Stimulated activated naive B cell treated with anti-CD40 and anti-IgM and Interleukin-4, amounts not matched to agents 10 μg/mL and 1 μg/mL and 100 μg/mL, for 72 hours (primary cell): ENCODE measurements at regions not wholly inside any gene's neighbourhood (a gene's known extent, or its start where the extent isn't known, plus 50 kb on each side); places are given as distances from the start of the nearest gene placed in this dataset.

Experiments used
- ATAC-seq, 2 donors: fragments of 150-1000 bp; cut with Tn5 transposase; replicated peaks; 2 replicates each; pipeline ENCODE4 v1.10.0; 2021; ENCODE audit warnings: moderate library complexity in 1 of 2
- DNase-seq: peaks from one replicate; pipeline ENCODE4 v3.0.0; 2021
- H3K27ac Mint-ChIP-seq: one replicate; pipeline ENCODE4 v1.8.0; 2022; ENCODE audit warnings: mild to moderate bottlenecking, mixed read lengths
- H3K27me3 Mint-ChIP-seq, 2 donors: one replicate each; pipeline ENCODE4 v1.8.0; 2022; ENCODE audit warnings: mixed read lengths in 2 of 2
- H3K36me3 Mint-ChIP-seq, 2 donors: one replicate each; pipeline ENCODE4 v1.8.0; 2022; ENCODE audit warnings: mixed read lengths in 2 of 2, mild to moderate bottlenecking in 1 of 2
- H3K4me1 Mint-ChIP-seq, 2 donors: one replicate each; pipeline ENCODE4 v1.8.0; 2022; ENCODE audit warnings: mixed read lengths in 2 of 2, mild to moderate bottlenecking in 1 of 2
- H3K4me3 Mint-ChIP-seq, 2 donors: one replicate each; pipeline ENCODE4 v1.8.0; 2022; ENCODE audit warnings: mild to moderate bottlenecking in 2 of 2, mixed read lengths in 2 of 2, moderate library complexity in 1 of 2
- H3K9me3 Mint-ChIP-seq, 2 donors: one replicate each; pipeline ENCODE4 v1.8.0; 2022; ENCODE audit warnings: mixed read lengths in 2 of 2, mild to moderate bottlenecking in 1 of 2

DNA sequence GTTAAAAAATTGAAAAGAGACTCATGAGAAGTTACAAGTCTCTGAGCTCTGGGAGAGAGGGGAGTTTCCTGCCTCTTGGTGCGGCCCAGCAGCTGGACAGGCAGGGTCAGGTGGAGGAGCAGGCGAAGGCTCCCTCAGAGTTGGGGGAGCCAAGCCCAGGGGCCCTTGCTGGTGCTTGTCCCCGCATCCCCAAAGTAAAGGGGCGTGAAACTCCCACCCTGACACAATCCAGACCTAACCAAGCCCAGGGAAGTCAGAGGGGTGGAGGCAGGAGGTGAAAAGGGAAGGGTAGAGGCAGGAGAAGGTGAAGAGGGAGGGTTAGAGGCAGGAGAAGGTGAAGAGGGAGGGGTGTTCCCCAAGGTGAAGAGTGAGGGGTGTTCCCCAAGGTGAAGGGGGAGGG lies 322.8 kb downstream of the GLRX3 start:
- no peaks in the 10 kb centered on the region for H3K4me1 Mint-ChIP-seq
- H3K36me3 Mint-ChIP-seq = no peaks in the 10 kb centered on the region
- H3K27ac Mint-ChIP-seq = no peak overlapping the region
- peaks cover 8% of the 10 kb centered on the region in 2 donors for H3K27me3 Mint-ChIP-seq
- no peak for DNase-seq
- no peak for ATAC-seq
- H3K4me3 Mint-ChIP-seq = no peak overlapping the region
- H3K9me3 Mint-ChIP-seq = peaks cover 8 to 10% of the 10 kb centered on the region in 2 donors

DNA sequence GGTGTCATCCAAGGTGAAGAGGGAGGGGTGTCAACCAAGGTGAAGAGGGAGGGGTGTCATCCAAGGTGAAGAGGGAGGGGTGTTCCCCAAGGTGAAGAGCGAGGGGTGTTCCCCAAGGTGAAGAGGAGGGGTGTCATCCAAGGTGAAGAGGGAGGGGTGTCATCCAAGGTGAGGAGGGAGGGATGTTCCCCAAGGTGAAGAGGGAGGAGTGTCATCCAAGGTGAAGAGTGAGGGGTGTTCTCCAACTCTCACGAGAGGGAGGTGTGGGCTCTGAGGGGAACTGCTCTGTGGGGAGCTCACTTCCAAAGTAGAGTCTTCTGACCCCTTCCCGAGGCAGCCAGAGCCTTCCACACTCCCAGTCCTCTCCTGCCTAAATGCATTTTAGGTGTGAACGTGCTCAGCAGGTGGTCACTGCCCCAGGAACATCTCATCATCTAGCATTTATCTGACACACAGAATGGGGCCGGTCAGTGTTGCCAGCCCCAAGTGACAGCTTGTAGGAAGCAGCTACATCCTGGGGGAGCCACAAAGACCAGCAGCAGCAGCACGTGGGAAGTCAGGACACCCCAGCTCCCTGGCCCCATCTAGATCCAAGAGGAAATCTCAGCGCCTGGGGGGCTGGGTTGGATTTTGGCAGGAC lies 323.8 kb downstream of the GLRX3 start:
- Mint-ChIP-seq H3K36me3 (no peaks in the 10 kb centered on the region), H3K4me1 (no peaks in the 10 kb centered on the region), H3K4me3 (no peak overlapping the region), H3K9me3 (peaks cover 8 to 10% of the 10 kb centered on the region in 2 donors), H3K27ac (no peak overlapping the region), H3K27me3 (peaks cover 8% of the 10 kb centered on the region in 2 donors)
- no peak for ATAC-seq
- no peak for DNase-seq

DNA sequence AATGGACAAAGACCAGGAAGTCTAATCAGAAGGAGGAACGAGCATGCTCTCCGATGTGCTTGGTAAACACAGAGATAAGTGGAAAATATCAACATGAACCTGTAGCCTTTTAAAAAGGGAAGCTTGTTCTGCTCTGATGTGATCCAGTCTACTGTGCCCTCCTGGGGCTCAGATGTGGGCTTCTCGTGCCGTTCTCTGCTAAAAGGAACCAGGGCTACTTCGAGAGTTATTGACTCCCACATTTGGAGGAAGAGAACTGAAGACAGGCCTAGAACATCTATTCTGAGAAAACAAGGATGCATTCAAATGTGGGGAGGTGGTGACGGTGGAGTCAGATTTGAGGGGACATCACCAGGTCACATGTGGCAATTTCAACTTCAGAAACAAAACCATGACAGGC lies 325.4 kb downstream of the GLRX3 start:
- Mint-ChIP-seq H3K27ac (no peak overlapping the region), H3K36me3 (no peaks in the 10 kb centered on the region), H3K9me3 (peaks cover 10 to 11% of the 10 kb centered on the region in 2 donors), H3K27me3 (peaks cover 7 to 8% of the 10 kb centered on the region in 2 donors), H3K4me3 (no peak overlapping the region), H3K4me1 (no peaks in the 10 kb centered on the region)
- ATAC-seq = no peak
- DNase-seq = no peak

DNA sequence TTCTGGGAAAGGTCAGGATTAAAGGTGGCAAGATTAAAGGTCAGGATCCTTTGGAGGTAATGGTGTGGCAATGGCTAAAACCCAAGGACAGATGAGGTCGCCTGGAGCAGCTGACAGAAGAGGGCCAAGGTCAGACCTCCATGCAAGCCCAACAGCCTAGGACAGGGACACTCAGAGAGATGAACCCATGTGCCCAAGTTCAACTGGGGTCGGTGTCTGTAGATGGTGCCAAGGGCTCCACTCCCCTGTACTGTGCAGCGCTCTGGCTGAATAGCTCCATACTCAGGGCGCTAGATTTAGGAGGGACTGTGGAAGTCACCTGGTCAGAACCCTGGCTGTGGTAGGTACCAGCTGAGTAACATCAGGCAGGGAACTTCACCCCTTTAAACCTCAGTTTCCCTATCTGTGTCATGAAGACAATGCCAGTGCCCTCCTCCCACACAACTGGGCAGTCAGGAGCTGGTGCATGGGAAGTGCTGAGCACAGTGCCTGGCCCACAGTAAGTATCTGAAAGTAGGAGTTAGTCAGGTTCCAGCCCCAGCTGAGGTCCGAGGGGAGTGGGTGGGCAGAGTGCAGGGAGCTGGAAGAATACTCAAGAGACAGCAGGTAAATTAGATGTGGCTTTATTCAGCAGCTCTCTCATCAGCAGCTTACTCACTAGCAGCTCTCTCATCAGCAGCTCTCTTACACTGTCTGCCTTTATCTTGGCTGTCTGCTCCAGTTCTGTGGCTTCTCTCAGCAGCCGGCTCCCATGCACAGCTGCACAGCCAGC lies 327.1 kb downstream of the GLRX3 start:
- no peak for ATAC-seq
- no peak for DNase-seq
- Mint-ChIP-seq H3K36me3 (no peaks in the 10 kb centered on the region), H3K4me3 (no peak overlapping the region), H3K27ac (no peak overlapping the region), H3K27me3 (peaks cover 3 to 8% of the 10 kb centered on the region in 2 donors), H3K9me3 (peaks cover 15 to 16% of the 10 kb centered on the region in 2 donors), H3K4me1 (no peaks in the 10 kb centered on the region)

DNA sequence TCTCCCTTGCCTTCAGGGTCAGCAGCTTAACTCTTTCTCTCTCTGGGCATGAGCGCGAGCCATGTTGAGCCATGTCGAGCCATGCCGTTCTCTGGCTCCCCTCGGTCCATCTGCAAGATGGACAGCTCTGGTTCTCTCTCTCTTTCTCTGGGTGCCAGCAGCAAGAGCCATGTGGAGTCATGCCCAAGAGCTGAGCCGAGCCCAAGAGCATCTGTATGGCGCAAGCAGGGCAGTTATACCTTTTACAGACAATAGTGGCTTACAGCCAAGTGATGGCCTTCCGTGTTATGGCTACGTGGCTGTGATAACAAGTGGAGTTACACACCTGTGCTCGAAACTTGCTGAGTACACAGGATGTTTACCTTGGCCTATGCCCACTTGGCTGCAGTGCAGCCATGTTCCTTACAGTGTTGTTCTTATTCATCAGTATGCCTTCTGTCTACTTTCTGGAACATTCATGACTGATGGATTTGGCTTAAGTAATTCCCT lies 327.7 kb downstream of the GLRX3 start:
- no peaks in the 10 kb centered on the region for H3K36me3 Mint-ChIP-seq
- no peak overlapping the region for H3K27ac Mint-ChIP-seq
- DNase-seq (no peak), ATAC-seq (no peak)
- peaks cover 17 to 19% of the 10 kb centered on the region in 2 donors for H3K9me3 Mint-ChIP-seq
- H3K4me1 Mint-ChIP-seq = no peaks in the 10 kb centered on the region
- H3K4me3 Mint-ChIP-seq = no peak overlapping the region
- H3K27me3 Mint-ChIP-seq = peaks cover 0 to 2% of the 10 kb centered on the region in 2 donors

DNA sequence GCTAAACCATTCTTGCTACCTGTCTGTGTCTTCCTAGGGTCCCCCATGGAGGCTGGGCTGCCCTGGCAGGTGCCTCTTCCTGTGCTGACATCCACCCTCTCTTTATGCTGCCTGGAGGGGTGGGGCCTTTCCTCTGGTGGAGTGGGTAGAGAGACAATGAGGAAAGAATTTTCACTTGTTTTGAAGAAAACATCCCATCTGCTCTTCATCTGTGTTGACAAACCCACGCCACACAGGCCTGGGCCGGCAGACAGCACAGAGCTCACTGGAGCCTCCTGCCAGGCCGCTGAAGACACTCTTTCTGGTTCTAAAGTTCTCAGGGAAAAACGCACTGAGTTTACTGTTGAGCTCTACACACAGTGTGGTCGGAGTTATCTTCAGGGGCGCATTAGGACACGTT lies 328.2 kb downstream of the GLRX3 start:
- Mint-ChIP-seq H3K27ac (no peak overlapping the region), H3K4me3 (no peak overlapping the region), H3K27me3 (no peaks in the 10 kb centered on the region), H3K36me3 (no peaks in the 10 kb centered on the region), H3K4me1 (no peaks in the 10 kb centered on the region), H3K9me3 (peaks cover 15 to 18% of the 10 kb centered on the region in 2 donors)
- DNase-seq (no peak), ATAC-seq (no peak)

DNA sequence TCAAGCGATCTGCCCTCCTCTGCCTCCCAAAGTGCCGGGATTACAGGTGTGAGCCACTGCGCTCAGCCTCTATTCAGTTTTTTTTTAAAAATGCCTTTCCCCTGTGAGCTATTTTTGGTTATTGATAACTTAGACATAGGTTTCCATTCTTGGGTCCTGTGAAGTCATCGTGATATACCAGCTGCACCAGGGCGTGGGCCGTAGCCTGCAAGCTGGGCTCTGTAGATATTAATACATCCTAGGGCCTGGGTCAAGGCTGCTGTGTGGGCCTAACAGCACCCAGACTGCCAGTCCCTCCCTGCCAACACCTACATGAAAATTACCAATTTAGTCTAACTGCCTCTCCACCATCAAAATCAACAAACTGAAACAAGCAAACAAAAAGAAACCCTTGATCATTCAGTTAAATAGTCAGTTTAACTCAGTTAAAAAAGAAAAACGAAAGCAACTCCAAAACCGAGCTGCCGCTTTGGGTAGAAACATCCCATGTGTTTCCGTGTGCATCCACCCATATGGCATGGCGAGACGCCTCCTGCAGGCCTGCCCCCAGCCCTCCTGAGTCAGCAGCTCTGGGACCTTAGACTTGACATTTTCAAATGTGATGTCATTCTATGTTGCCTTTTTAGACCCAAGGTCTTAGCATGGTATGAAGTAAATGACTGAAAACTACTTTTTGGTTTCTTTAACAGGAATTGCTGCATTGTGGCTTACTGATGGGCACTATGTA lies 330.2 kb downstream of the GLRX3 start:
- no peak for DNase-seq
- no peak overlapping the region for H3K4me3 Mint-ChIP-seq
- no peaks in the 10 kb centered on the region for H3K36me3 Mint-ChIP-seq
- no peaks in the 10 kb centered on the region for H3K27me3 Mint-ChIP-seq
- no peaks in the 10 kb centered on the region for H3K4me1 Mint-ChIP-seq
- H3K9me3 Mint-ChIP-seq = peaks cover 15 to 21% of the 10 kb centered on the region in 2 donors
- ATAC-seq = no peak
- no peak overlapping the region for H3K27ac Mint-ChIP-seq

DNA sequence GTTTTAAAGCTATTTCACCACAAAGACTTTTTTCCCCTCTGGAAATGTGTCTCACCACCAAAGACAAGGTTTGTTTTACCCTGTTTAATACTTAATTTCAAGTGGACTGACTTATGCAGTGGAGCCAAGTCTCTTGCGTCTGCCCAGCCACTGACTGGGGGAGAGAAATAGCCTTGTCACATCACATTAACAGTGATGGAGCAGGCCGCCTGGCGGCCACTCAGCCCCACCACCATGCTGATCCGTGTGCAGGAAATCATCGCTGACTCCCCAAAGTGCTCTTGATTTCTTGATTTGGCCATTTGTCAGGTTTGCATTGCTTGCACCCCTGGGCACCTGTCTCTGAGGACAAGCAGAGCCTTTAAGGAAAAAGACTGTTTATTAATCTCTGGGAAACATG lies 334.1 kb downstream of the GLRX3 start:
- Mint-ChIP-seq H3K27me3 (no peaks in the 10 kb centered on the region), H3K4me1 (no peaks in the 10 kb centered on the region), H3K4me3 (no peak overlapping the region), H3K27ac (no peak overlapping the region), H3K36me3 (no peaks in the 10 kb centered on the region), H3K9me3 (peaks cover 13 to 17% of the 10 kb centered on the region in 2 donors)
- no peak for DNase-seq
- ATAC-seq = no peak

DNA sequence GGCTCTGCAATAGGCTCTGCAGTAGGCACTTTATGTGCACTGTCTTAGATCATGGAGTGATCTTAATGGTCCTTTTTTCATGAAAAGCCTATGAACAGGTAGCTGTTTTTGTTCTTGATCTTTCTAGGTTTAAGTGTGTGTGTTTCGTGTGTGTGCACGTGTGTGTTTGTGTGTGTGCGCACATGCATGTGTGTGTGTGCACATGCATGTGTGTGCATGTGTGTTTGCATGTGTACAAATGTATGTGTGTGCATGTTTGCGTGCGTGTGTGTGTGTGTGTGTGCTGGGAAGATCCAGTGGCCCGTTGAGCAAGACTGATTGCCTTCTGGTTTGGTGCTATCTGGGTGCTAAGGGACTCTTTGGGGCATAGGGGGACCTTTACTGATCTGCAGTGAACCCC lies 334.8 kb downstream of the GLRX3 start:
- H3K9me3 Mint-ChIP-seq = peaks cover 11 to 17% of the 10 kb centered on the region in 2 donors
- ATAC-seq = no peak
- no peak for DNase-seq
- H3K27ac Mint-ChIP-seq = no peak overlapping the region
- no peaks in the 10 kb centered on the region for H3K27me3 Mint-ChIP-seq
- no peak overlapping the region for H3K4me3 Mint-ChIP-seq
- no peaks in the 10 kb centered on the region for H3K4me1 Mint-ChIP-seq
- no peaks in the 10 kb centered on the region for H3K36me3 Mint-ChIP-seq

DNA sequence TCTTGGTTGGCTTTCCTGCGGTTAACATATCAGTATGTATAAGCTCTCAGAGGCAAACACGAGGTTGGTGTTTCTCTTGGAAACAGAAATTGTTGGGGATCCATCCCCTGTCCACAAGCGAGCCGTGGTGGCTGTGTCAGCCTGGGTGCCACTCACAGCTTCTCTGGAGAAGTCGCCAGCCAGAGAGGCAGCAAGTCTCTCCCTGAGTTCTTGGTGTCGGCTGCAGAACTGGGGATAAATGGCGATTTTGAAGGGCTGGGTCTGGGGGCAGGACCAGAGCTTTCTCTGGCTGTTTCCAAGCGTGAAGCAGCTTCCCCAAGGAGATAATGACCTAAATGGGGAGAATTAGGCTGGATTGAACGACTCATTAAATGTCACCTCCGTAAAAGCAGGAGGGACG lies 335.3 kb downstream of the GLRX3 start:
- Mint-ChIP-seq H3K4me1 (no peaks in the 10 kb centered on the region), H3K9me3 (peaks cover 10 to 17% of the 10 kb centered on the region in 2 donors), H3K4me3 (no peak overlapping the region), H3K27me3 (no peaks in the 10 kb centered on the region), H3K27ac (no peak overlapping the region), H3K36me3 (no peaks in the 10 kb centered on the region)
- ATAC-seq (no peak), DNase-seq (no peak)

DNA sequence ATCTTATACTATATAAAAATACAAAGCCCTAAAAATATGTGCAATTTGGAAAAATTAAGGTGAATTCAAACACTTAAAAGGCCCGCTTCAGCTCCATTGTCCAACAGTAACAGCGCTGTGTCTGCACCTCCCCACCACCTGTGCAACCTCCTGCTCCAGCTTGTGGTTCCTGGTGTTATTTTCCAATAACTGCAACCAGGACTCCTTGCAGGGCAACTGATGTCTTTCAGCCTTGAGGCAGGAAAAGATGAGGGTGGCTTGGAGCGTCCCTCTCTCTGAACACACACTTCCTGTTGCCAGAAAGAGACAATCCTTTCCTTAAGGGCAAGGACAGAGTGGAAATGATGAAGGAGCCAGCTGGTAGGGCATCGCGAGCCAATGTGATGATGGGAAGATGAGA lies 336.0 kb downstream of the GLRX3 start:
- H3K4me1 Mint-ChIP-seq = no peaks in the 10 kb centered on the region
- H3K27ac Mint-ChIP-seq = no peak overlapping the region
- ATAC-seq = no peak

DNA sequence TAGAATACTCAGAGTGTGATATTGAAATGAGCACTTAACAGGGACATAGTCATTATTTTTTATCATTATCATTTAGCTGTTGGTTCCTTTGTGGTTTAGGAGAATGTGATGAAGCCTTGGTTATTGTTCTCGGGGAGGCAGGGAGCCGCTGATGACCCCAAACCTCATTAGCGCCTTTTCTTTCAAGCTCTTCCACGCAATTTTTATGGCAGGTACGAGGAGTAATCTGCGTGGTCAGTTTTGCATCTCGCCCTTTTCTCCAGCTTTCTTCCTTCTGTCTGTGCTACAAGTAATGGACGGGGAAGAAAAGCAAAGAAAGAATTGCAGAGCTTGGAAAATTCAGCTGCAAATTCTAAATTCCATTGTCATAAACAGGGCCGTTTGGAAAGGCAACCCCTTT lies 338.4 kb downstream of the GLRX3 start:
- Mint-ChIP-seq H3K36me3 (no peaks in the 10 kb centered on the region), H3K9me3 (peaks cover 0 to 2% of the 10 kb centered on the region in 2 donors), H3K4me3 (no peak overlapping the region), H3K4me1 (no peaks in the 10 kb centered on the region), H3K27ac (no peak overlapping the region), H3K27me3 (no peaks in the 10 kb centered on the region)
- DNase-seq = no peak
- no peak for ATAC-seq

More for the DNA sequence above, 336.0 kb downstream of the GLRX3 start:
- DNase-seq = no peak
- no peaks in the 10 kb centered on the region for H3K36me3 Mint-ChIP-seq
- no peaks in the 10 kb centered on the region for H3K27me3 Mint-ChIP-seq
- H3K4me3 Mint-ChIP-seq = no peak overlapping the region
- H3K9me3 Mint-ChIP-seq = peaks cover 7 to 13% of the 10 kb centered on the region in 2 donors

DNA sequence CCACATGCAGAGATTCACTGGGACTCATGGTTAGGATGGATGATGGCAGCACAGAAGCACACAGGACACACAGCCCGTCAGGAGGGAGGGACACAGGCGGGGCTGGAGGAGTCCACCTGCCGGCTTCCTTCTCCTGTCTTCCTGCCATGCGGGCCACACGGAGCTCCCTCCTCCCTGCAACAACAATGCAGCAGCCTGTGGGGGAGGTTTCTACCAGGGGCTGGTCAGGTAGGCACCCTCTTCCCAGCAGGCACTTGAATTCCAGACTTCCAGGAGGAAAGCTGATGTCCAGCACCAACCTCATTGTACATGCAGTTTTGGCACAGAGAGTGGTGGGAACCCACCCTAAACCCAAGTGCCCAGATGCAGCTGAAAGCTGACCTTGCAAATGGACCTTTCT lies 341.2 kb downstream of the GLRX3 start:
- ATAC-seq = no peak
- Mint-ChIP-seq H3K36me3 (no peaks in the 10 kb centered on the region), H3K27ac (no peak overlapping the region), H3K27me3 (no peaks in the 10 kb centered on the region), H3K9me3 (no peaks in the 10 kb centered on the region), H3K4me3 (no peak overlapping the region), H3K4me1 (no peaks in the 10 kb centered on the region)
- DNase-seq = no peak

DNA sequence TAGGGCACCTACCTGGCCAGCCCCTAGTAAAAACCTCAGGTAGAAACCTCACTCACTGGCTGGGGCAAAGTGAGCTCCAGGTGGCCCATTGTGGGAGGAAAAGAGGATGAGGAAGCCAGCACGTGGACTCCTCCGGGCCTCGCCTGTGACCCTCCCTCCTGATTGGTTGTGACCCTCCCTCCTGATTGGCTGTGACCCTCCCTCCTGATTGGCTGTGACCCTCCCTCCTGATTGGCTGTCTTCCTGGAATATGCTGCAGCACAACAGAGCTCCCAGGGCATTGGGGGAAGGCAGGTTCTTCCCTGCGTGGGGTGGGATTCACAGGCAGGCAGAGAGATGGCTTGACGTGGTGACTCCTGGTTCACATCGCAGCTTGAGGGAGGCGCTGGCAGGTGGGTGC lies 343.0 kb downstream of the GLRX3 start:
- DNase-seq (no peak), ATAC-seq (no peak)
- no peak overlapping the region for H3K4me3 Mint-ChIP-seq
- no peaks in the 10 kb centered on the region for H3K27me3 Mint-ChIP-seq
- no peaks in the 10 kb centered on the region for H3K9me3 Mint-ChIP-seq
- H3K27ac Mint-ChIP-seq = no peak overlapping the region
- H3K4me1 Mint-ChIP-seq = no peaks in the 10 kb centered on the region
- no peaks in the 10 kb centered on the region for H3K36me3 Mint-ChIP-seq

DNA sequence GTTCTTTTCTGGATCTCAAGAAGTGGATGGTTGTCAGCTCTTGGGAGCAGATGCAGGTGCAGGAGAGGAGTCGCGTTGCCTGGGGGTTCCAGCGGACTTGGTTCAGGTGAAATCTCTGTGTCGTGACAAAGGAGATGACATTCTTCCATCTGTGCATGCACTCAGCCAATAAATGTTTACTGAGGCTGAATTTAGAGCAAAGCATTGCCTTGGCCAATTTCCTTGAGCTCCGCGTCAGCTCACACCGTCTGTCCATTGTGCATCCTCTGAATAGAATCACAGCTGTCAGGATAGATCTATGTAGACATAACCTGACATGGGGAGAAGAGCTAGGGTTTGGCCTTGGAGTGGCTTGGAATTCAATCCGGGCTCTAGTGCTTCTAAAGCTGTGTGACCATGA lies 343.7 kb downstream of the GLRX3 start:
- no peak overlapping the region for H3K4me3 Mint-ChIP-seq
- DNase-seq (no peak), ATAC-seq (no peak)
- H3K9me3 Mint-ChIP-seq = no peaks in the 10 kb centered on the region
- no peak overlapping the region for H3K27ac Mint-ChIP-seq
- H3K4me1 Mint-ChIP-seq = no peaks in the 10 kb centered on the region
- no peaks in the 10 kb centered on the region for H3K36me3 Mint-ChIP-seq
- no peaks in the 10 kb centered on the region for H3K27me3 Mint-ChIP-seq
